MG63 (cell line): ENCODE measurements at regions not wholly inside any gene's neighbourhood (a gene's known extent, or its start where the extent isn't known, plus 50 kb on each side); places are given as distances from the start of the nearest gene placed in this dataset.
"Not testable (repeated sequence)": the region's sequence is repeated elsewhere in the genome, so short reads cannot be mapped to it uniquely, and the experiment has no call there.

Experiments used
- DNase-seq: peaks from one replicate; pipeline ENCODE4 v3.0.0-alpha.2; 2020
- H3K27me3 ChIP-seq: fragments of 250-450 bp; sonication (Bioruptor Pico); 2 replicates; pipeline ENCODE4 v1.5.1; 2020; ENCODE audit warnings: mild to moderate bottlenecking, moderate library complexity
- H3K36me3 ChIP-seq: fragments of 250-450 bp; sonication (Bioruptor Pico); 2 replicates; pipeline ENCODE4 v1.5.1; 2020; ENCODE audit warnings: mild to moderate bottlenecking, moderate library complexity
- H3K4me3 ChIP-seq: fragments of 250-450 bp; sonication (Bioruptor Pico); 2 replicates; pipeline ENCODE4 v1.5.1; 2020; ENCODE audit warnings: mild to moderate bottlenecking, moderate library complexity
- H3K9me3 ChIP-seq: fragments of 250-450 bp; sonication (Bioruptor Pico); 2 replicates; pipeline ENCODE4 v1.5.1; 2020; ENCODE audit warnings: mild to moderate bottlenecking, moderate library complexity

DNA sequence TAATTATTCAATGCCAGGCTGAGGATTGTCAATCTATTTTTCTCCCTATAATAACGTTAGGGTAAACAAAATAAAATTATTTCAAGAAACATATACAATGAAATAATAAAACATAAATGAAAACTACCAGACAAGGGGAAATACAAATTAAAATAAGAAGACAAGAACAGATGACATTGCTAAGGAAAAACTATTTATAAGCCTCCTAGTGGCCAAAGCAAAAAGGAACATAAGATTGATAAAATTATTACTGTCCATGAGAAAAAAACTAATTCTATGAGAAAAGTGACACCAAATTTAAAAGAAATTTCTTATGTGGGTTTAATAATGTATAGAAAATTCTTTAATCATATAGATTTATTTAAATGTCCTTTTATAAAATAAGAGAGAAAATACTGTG, 294.7 kb downstream of the TTC6 start:
- no peak overlapping the region for H3K4me3 ChIP-seq

DNA sequence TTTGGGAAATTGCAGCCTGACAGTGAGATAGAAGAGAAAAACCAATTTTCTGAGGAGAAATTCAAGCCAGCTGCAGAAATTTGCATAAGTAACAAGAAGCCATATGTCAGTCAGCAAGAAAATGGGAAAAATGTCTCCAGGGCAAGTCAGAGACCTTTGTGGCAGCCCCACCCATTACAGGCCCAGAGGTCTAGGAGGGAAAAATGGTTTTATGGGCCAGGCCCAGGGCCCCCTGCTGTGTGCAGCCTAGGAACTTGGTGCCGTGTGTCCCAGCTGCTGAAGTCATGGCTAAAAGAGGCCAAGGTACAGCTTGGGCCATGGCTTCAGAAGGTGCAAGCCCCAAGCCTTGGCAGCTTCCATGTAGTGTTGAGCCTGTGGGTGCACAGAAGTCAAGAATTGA, 296.1 kb downstream of the TTC6 start:
- H3K4me3 ChIP-seq, H3K27me3 ChIP-seq, H3K36me3 ChIP-seq, DNase-seq, H3K9me3 ChIP-seq: not testable (repeated sequence)

More for the DNA sequence above, 294.7 kb downstream of the TTC6 start:
- Histone ChIP-seq H3K27me3 (no peaks in the 10 kb centered on the region), H3K36me3 (no peaks in the 10 kb centered on the region), H3K9me3 (no peaks in the 10 kb centered on the region)
- no peak for DNase-seq

DNA sequence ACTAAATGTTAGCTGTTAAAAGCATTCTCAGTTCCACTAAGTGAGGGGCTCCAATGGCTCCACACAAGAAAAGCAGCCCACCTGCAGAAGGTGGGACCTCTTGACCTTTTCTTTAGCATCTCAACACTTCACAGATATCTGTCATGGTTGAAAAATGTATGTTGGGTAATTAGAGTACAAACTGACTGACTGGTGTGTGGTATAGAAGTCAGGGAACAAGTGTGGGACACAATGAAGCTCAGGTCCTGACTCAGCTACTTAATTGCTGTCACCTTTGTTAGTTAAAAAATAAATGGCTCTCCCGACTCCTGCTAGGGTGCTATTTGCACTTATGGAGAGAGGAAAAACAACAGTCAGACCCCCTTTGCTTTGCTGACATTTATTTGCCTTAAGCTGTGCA, 299.0 kb downstream of the TTC6 start:
- Histone ChIP-seq H3K9me3 (no peaks in the 10 kb centered on the region), H3K36me3 (no peaks in the 10 kb centered on the region), H3K27me3 (no peaks in the 10 kb centered on the region), H3K4me3 (no peak overlapping the region)
- DNase-seq: no peak

GRCh38 chr14:37899365-37899764, 303.9 kb downstream of the TTC6 start:
- H3K9me3 ChIP-seq: no peaks in the 10 kb centered on the region
- no peak for DNase-seq
- H3K4me3 ChIP-seq: no peak overlapping the region
- no peaks in the 10 kb centered on the region for H3K36me3 ChIP-seq
- no peaks in the 10 kb centered on the region for H3K27me3 ChIP-seq

DNA sequence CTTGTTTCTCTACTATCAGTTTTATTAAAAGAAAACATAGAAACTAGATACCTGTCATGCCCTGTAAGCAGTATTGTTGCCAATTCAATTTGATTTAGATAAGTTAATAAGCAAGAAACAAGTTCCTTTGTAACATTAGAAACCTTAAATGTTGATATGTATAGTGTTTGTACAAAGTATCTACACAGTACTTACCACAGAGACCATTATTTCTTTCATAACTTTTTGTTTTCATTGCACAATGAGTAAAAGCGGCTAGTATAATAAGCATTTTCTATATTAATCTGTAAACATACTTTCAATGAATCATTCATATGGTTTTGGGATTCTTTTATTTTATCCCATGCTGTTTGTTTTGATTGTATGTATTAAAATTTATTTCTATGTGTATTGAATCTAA, 305.1 kb downstream of the TTC6 start:
- no peaks in the 10 kb centered on the region for H3K27me3 ChIP-seq
- H3K36me3 ChIP-seq: no peaks in the 10 kb centered on the region
- no peak for DNase-seq
- H3K4me3 ChIP-seq: no peak overlapping the region
- H3K9me3 ChIP-seq: no peaks in the 10 kb centered on the region

GRCh38 chr14:37901978-37902377, 305.7 kb upstream of the SSTR1 start:
- Histone ChIP-seq H3K27me3 (no peaks in the 10 kb centered on the region), H3K4me3 (no peak overlapping the region), H3K9me3 (no peaks in the 10 kb centered on the region), H3K36me3 (no peaks in the 10 kb centered on the region)
- DNase-seq: peak; percentile 56

DNA sequence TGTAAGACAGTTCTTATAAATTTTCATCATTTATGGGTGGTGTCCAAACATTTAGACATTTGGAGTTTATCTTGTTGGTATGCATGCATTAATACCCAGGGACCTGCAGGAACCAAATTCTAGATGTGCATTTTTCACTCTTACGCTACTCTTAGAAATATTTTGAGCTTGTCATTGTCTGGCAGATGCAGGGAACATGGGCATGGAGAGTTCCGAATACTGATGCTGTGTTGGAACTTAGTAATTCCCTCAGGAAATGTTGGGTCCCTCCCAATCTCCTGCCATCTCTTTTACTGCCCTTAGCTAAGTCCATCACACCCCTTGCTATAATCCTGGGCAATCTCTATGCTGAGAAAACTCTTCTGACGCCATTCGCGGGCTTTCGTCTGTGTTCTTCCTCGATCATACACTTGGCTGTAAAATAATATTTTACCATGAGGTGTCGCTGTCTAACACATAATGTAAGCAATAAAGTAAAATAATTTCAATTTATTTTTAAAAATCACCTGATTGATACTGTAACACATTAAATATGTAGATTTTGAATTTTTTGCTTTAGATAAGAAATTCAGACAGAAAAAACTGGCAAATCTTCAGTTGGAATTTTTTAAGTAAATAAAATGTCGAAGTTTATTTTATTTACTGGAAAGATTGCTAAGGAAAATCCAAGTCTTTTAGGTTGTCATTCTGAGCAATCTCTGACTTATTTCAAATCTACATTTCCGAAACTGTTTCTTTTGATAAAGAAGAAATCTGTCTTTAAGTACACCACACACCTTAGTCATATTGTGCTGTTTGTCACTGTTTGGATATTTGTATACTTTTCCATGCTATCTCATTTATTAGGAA, 304.1 kb upstream of the SSTR1 start:
- Histone ChIP-seq H3K9me3 (no peaks in the 10 kb centered on the region), H3K27me3 (no peaks in the 10 kb centered on the region), H3K4me3 (no peak overlapping the region), H3K36me3 (no peaks in the 10 kb centered on the region)
- no peak for DNase-seq

DNA sequence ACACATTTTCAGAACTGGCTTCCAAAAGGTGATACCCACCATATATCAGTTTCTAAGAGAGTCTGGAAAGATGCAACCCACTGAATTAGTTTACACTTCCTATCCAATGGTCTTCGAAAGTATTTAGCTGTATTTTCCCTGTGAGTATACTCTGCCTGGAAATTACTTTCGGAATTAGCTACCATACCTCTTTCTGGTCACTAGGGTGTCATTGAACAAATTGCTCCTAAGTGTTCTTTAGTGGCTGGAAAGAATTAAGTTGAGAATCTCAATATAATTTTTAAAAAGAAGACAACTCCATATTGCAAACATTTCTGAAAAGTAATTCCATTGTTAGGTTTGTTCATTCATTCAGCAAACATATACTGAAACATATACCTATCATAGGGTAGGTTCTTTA, 283.1 kb upstream of the SSTR1 start:
- Histone ChIP-seq H3K4me3 (no peak overlapping the region), H3K9me3 (no peaks in the 10 kb centered on the region), H3K27me3 (no peaks in the 10 kb centered on the region), H3K36me3 (no peaks in the 10 kb centered on the region)
- no peak for DNase-seq

DNA sequence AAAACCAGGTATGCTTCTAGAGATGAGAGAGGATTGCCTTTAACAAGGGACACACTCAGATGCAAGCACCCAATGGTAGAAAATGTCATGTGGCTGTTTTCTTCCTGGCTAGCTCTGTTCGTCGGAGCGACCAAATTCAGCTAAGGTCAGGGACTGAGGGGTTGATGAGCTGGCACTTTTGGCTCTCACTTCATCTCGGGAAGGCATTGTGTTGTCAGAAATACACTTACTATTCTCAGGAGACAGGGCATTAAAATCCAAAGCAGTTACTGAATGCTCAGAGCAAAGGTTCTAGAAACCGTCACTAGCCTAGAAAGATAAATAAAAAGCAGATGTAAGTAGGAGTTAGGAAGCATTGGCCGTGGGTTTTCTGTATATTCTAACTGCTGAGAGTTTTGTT, 275.7 kb upstream of the SSTR1 start:
- no peaks in the 10 kb centered on the region for H3K36me3 ChIP-seq
- no peaks in the 10 kb centered on the region for H3K9me3 ChIP-seq
- DNase-seq: peak; percentile 1
- no peak overlapping the region for H3K4me3 ChIP-seq
- no peaks in the 10 kb centered on the region for H3K27me3 ChIP-seq

DNA sequence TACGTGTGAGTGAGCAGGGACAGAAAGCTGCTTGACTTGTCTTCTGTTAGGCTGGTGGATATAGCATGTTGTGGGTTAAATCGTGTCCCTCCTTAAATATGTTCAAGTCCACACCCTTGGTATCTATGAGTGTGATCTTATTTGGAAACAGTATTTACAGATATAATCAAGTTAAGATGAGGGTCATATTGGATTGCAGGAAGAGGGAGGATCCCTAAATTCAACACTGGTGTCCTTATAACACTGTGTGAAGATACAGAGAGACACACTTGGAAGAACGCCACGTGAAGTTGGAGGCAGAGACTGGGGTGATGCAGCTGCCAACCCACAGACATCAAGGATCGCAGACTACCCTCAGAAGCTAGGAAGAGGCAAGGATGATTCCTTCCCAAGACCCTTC, 275.2 kb upstream of the SSTR1 start:
- Histone ChIP-seq H3K27me3 (no peaks in the 10 kb centered on the region), H3K9me3 (no peaks in the 10 kb centered on the region), H3K36me3 (no peaks in the 10 kb centered on the region), H3K4me3 (no peak overlapping the region)
- no peak for DNase-seq

DNA sequence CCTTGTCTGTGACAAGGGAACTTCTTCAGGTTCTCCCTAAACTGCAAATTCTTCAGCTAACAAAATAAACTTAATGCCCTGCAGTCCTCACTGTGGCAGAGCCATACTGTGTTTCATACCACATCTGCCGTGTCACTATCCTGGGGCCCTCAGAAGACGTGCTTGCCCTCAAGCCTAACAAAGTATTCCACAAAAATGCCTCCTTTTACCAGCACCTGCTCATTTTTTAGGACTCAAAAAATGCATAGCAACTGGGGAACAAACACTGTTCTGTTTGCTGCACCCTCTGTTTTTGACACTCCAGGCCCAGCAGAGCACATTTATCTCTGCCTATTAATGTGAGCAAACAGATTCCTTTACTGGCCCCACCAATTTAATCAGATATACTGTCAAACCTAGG, 270.7 kb upstream of the SSTR1 start:
- Histone ChIP-seq H3K27me3 (no peaks in the 10 kb centered on the region), H3K36me3 (no peaks in the 10 kb centered on the region), H3K9me3 (no peaks in the 10 kb centered on the region), H3K4me3 (no peak overlapping the region)
- DNase-seq: no peak

DNA sequence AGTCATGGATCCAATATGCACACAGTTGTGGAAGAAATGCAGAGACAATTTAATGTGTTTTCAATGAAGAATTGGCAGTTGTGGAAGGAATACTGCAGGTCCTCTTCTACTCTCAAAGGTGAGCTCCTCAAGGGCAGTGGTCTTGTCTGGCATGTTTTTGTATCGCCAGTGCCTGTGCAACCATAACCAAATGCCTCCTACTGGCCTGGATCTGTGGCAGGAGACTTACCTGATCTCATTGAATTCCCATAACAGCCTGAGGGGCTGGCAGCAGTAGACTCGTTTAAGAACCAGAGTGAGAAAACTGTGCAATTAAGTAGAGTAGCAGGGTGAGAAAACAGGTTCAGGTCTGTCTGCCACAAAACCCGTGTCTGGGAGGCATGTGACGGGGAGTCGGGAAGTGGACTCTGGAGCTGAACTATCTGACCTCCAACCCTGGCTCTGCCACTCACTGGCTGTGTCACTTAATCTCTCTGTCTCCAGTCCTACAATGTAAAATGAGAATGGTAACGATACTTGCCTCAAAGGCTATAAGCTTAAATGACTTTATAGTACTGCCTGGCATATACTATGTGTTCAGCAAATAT, 268.2 kb upstream of the SSTR1 start:
- 0 out of 2 replicates have a peak, but pooled peaks cover 2% of the 10 kb centered on the region for H3K9me3 ChIP-seq
- no peak for DNase-seq
- no peaks in the 10 kb centered on the region for H3K27me3 ChIP-seq
- H3K4me3 ChIP-seq: no peak overlapping the region
- no peaks in the 10 kb centered on the region for H3K36me3 ChIP-seq

- Histone ChIP-seq H3K9me3 (peaks cover 2% of the 10 kb centered on the region; the same call in 1 of the 2 replicates), H3K4me3 (no peak overlapping the region), H3K27me3 (no peaks in the 10 kb centered on the region), H3K36me3 (no peaks in the 10 kb centered on the region)
- DNase-seq: no peak
These were observed 261.7 kb upstream of the SSTR1 start for GRCh38 chr14:37945959-37946358.

GRCh38 chr14:37946819-37947218, 260.9 kb upstream of the SSTR1 start:
- no peak for DNase-seq
- peaks cover 2% of the 10 kb centered on the region; the same call in 1 of the 2 replicates for H3K9me3 ChIP-seq

GRCh38 chr14:37948266-37948665, 259.4 kb upstream of the SSTR1 start:
- DNase-seq: no peak
- Histone ChIP-seq H3K36me3 (no peaks in the 10 kb centered on the region), H3K9me3 (peaks cover 2% of the 10 kb centered on the region; the same call in 1 of the 2 replicates), H3K4me3 (no peak overlapping the region), H3K27me3 (no peaks in the 10 kb centered on the region)

More at GRCh38 chr14:37946819-37947218, 260.9 kb upstream of the SSTR1 start:
- H3K4me3 ChIP-seq: no peak overlapping the region
- no peaks in the 10 kb centered on the region for H3K27me3 ChIP-seq
- H3K36me3 ChIP-seq: no peaks in the 10 kb centered on the region

- Histone ChIP-seq H3K36me3 (no peaks in the 10 kb centered on the region), H3K27me3 (no peaks in the 10 kb centered on the region), H3K4me3 (no peak overlapping the region), H3K9me3 (no peaks in the 10 kb centered on the region)
- no peak for DNase-seq
These were observed 239.0 kb upstream of the SSTR1 start for GRCh38 chr14:37968664-37969240.

- H3K4me3 ChIP-seq: no peak overlapping the region
- H3K27me3 ChIP-seq: no peaks in the 10 kb centered on the region
- no peak for DNase-seq
- no peaks in the 10 kb centered on the region for H3K36me3 ChIP-seq
- no peaks in the 10 kb centered on the region for H3K9me3 ChIP-seq
These were observed 238.2 kb upstream of the SSTR1 start for GRCh38 chr14:37969511-37969979.

GRCh38 chr14:37970696-37971095, 237.0 kb upstream of the SSTR1 start:
- Histone ChIP-seq H3K27me3 (no peaks in the 10 kb centered on the region), H3K9me3 (no peaks in the 10 kb centered on the region), H3K4me3 (no peak overlapping the region), H3K36me3 (no peaks in the 10 kb centered on the region)
- DNase-seq: no peak
